ENCODE measurements at regions not wholly inside any gene's neighbourhood (a gene's known extent, or its start where the extent isn't known, plus 50 kb on each side); places are given as distances from the start of the nearest gene placed in this dataset.

- Histone ChIP-seq H3K9me3 (replicated peaks in 1 of 2; ENCODE audit: control insufficient read depth in 1 of 2, insufficient read depth in 1 of 2, low read length in 2 of 2) (peaks cover 3 to 8% of the 10 kb centered on the region in 2 donors), H3K27me3 (ENCODE audit: control insufficient read depth in 2 of 2, insufficient read depth in 2 of 2, low read length in 2 of 2) (no peaks in the 10 kb centered on the region), H3K4me3 (replicated peaks in 1 of 3; ENCODE audit: low read depth in 2 of 3, low read length in 3 of 3) (no peak overlapping the region), H3K79me2 (ENCODE audit: insufficient read depth, low read length) (no peaks in the 10 kb centered on the region), H2AFZ (ENCODE audit: insufficient read depth, low read depth, low read length, poor library complexity, severe bottlenecking) (no peak overlapping the region), H3K4me2 (replicated peaks; ENCODE audit: extremely low read depth, low read length, poor library complexity, severe bottlenecking) (no peak overlapping the region), H3K9ac (ENCODE audit: insufficient read depth, low read length, poor library complexity, severe bottlenecking) (no peak overlapping the region), H3K36me3 (replicated peaks in 1 of 2; ENCODE audit: control insufficient read depth in 1 of 2, insufficient read depth in 2 of 2, low read length in 2 of 2) (no peaks in the 10 kb centered on the region), H3K4me1 (ENCODE audit: control insufficient read depth in 1 of 2, insufficient read depth in 2 of 2, low read length in 2 of 2) (no peaks in the 10 kb centered on the region), H4K20me1 (ENCODE audit: insufficient read depth, low read length) (no peaks in the 10 kb centered on the region), H3K27ac (ENCODE audit: low read depth in 1 of 2, low read length in 2 of 2) (no peak overlapping the region)
- intact Hi-C loops (cut with micrococcal nuclease), result no loop called here
- H3K27ac Mint-ChIP-seq, result no peak overlapping the region
- H3K4me1 Mint-ChIP-seq, result peaks cover 6% of the 10 kb centered on the region
- H3K27me3 Mint-ChIP-seq (ENCODE audit: low read depth in 3 of 3), result peaks cover 0 to 2% (median 2%) of the 10 kb centered on the region in 3 donors
- peaks cover 4 to 12% (median 8%) of the 10 kb centered on the region in 7 donors for H3K9me3 Mint-ChIP-seq
- DNase-seq, result no peak
- TF ChIP-seq CTCF (IDR thresholded peaks at IDR 0.05), result no peak
- no peak overlapping the region for H3K4me3 Mint-ChIP-seq
- H3K36me3 Mint-ChIP-seq, result no peaks in the 10 kb centered on the region
- WGBS (ENCODE audit: insufficient coverage), result 83% methylated on average over 1 of the region's 1 CpG
These were observed 141.7 kb upstream of the ITGB1 start for GRCh38 chr10:33099748-33100147.

GRCh38 chr10:33098951-33099663, 141.1 kb upstream of the ITGB1 start:
- Histone ChIP-seq H3K4me1 (ENCODE audit: control insufficient read depth in 1 of 2, insufficient read depth in 2 of 2, low read length in 2 of 2) (no peaks in the 10 kb centered on the region), H3K9me3 (replicated peaks in 1 of 2; ENCODE audit: control insufficient read depth in 1 of 2, insufficient read depth in 1 of 2, low read length in 2 of 2) (peaks cover 3 to 13% of the 10 kb centered on the region in 2 donors), H3K4me3 (replicated peaks in 1 of 3; ENCODE audit: low read depth in 2 of 3, low read length in 3 of 3) (no peak overlapping the region), H3K4me2 (replicated peaks; ENCODE audit: extremely low read depth, low read length, poor library complexity, severe bottlenecking) (no peak overlapping the region), H3K27me3 (ENCODE audit: control insufficient read depth in 2 of 2, insufficient read depth in 2 of 2, low read length in 2 of 2) (no peaks in the 10 kb centered on the region), H3K27ac (ENCODE audit: low read depth in 1 of 2, low read length in 2 of 2) (no peak overlapping the region), H3K9ac (ENCODE audit: insufficient read depth, low read length, poor library complexity, severe bottlenecking) (no peak overlapping the region), H2AFZ (ENCODE audit: insufficient read depth, low read depth, low read length, poor library complexity, severe bottlenecking) (no peak overlapping the region), H4K20me1 (ENCODE audit: insufficient read depth, low read length) (no peaks in the 10 kb centered on the region), H3K79me2 (ENCODE audit: insufficient read depth, low read length) (no peaks in the 10 kb centered on the region), H3K36me3 (replicated peaks in 1 of 2; ENCODE audit: control insufficient read depth in 1 of 2, insufficient read depth in 2 of 2, low read length in 2 of 2) (no peaks in the 10 kb centered on the region)
- H3K36me3 Mint-ChIP-seq, result no peaks in the 10 kb centered on the region
- H3K9me3 Mint-ChIP-seq, result peaks cover 6 to 16% (median 15%) of the 10 kb centered on the region in 7 donors
- 50% methylated on average over 2 of the region's 4 CpGs for WGBS (ENCODE audit: insufficient coverage)
- no peak for TF ChIP-seq CTCF (IDR thresholded peaks at IDR 0.05)
- intact Hi-C loops (cut with micrococcal nuclease), result no loop called here
- peaks cover 0 to 2% (median 2%) of the 10 kb centered on the region in 3 donors for H3K27me3 Mint-ChIP-seq (ENCODE audit: low read depth in 3 of 3)
- H3K4me1 Mint-ChIP-seq, result peaks cover 6% of the 10 kb centered on the region
- H3K27ac Mint-ChIP-seq, result no peak overlapping the region
- DNase-seq, result no peak
- no peak overlapping the region for H3K4me3 Mint-ChIP-seq

All from CD14-positive monocyte (primary cell).